GM18868 (cell line): ENCODE measurements at regions not wholly inside any gene's neighbourhood (a gene's known extent, or its start where the extent isn't known, plus 50 kb on each side); places are given as distances from the start of the nearest gene placed in this dataset.

Experiments
- ATAC-seq: cut with Tn5 transposase; IDR thresholded peaks from one replicate; pipeline ENCODE4 v1.9.1; 2021; ENCODE audit warnings: mild to moderate bottlenecking, moderate library complexity; ENCODE audit not compliant: unreplicated experiment

DNA sequence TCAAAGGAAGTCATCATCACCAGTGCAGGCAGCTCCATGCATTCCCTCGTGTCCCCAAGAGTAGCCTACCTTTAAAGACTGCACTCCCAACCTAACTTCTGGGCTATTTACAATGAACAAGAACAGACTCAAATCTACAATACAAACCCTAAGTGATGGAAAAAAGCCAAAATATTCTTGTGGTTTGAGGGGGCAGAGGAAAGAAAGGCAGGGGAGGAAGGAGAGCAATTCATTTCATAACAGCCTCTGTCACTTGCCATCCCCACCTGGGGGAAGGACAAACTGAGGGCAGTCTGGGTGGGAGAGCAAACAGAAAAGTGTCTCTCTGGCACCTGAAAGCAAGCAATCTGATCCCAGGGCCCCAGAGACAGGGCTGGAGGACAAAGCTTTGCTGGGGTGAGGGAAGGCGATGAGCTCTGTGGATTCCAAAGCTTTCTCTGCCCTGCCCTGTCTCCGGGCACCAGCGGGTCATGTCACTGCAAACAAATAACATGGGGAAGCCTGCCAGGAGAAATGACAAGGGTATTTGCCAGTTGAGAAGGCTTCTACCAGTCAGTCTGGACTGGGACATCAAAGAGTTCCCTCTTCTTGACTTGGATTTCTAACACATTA lies 528.0 kb upstream of the TNP1 start:
- ATAC-seq: no peak

DNA sequence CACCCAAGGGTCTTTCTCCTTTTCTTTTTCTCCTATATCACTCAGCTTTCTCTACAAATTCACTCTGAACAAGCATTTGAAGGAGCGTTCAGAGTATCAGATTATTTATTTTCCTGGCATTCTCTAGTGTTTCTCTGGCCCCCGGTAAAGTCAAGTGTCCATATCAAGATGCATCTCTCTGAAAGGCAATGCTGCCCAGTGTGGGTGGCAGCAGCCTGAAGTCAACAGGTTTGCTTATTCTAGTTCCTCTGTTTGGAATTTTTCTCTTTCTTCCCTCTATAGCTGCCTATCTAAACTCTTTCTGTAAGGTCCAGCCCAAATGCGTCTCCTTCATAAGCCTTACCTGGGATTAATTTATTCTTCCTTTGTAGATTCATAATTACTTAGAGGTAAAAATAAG lies 526.2 kb upstream of the TNP1 start:
- no peak for ATAC-seq

DNA sequence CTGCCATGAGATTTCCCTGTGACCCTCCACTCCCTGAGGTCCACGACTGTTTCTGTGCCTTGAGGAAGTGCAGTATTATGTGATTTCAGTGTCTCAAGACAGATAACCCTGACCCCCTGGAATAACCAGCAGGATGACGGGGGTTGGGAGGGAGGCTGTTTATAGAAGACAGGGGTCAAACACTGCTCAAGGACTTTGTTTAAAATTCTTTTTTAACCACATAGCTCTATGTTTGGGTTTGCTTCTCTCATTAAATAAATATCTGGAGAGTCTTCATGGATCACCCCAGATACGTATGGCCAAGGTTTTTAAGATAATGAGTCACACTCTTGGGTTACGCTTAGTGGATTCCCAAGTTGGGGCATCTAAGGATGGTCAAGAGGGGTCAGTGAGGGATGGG lies 523.8 kb upstream of the TNP1 start:
- no peak for ATAC-seq

DNA sequence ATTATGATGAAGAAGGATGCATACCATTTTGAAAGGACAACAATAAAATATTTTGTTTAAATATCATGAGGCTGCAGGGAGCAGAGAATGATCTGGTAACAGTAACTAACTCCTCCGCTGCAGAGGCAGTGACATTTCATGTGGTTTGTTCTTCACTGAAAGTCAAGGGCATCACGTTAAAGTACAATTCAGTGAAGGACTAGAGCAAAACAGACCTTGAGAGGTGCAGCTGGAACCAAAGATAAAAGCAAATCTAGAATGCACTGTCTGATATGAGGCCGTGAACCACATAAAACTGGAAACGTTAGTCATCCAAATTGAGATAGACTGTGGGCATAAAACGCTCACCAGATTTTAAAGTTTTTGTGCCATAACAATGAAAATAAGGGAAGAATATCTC lies 522.9 kb upstream of the TNP1 start:
- no peak for ATAC-seq

DNA sequence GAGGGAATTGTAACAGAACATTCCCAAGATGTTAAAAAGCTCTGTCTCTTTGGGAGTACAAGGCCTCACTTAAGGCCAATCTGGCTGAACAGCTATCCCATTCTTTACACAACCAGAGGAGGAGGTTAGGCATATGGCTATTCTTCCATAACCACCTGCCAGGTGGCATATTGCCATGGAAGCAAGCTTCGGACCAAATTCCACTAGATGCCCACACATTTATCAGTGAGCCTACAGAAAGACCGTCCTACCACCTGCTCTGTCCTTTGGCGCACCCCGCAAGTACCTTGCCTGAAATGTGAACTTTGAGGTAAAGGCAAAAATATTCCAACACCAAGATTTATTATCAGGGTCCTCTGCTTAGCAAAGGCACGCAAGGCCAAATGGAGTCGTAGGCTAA lies 519.9 kb upstream of the TNP1 start:
- ATAC-seq: no peak

DNA sequence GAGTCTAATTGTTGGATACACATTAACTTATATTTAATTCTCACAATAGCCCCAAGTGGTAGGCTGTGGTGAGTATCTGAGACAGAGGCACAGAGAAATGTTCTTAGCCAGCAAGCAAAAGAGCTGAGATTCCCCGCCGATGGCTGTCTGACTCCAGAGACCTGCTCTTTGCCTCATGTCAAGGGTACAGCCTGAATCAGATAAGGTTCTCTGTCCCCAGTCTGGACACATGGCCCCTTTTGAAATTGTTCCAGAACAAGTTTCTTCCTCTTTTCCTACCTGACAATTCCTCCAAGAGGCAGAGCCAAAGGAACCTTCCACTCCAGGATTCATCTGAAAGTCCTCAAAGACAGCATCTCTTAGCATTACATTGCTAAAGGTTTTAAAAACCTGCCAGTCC lies 512.9 kb upstream of the TNP1 start:
- no peak for ATAC-seq

DNA sequence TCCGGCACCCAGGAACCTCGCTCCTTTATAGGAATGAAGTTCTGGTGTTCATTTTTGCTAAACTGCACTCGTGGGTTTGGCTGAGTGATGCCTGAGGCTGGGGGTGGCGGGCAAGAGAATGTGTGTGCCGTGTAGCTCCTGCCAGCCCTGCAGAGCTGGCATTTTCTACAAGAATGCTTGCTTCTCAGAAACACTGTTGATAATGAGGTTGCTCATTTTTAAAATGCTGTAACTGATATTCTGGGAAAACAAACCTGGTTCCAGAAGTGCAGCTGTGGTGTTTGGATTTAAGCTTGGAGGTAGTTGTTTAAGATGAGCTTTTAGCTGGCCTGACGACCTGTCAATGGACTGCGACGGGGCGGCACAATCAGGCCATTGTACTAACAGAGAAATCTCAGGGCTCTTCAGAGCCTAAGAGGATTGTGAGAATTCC lies 511.9 kb upstream of the TNP1 start:
- ATAC-seq: no peak

DNA sequence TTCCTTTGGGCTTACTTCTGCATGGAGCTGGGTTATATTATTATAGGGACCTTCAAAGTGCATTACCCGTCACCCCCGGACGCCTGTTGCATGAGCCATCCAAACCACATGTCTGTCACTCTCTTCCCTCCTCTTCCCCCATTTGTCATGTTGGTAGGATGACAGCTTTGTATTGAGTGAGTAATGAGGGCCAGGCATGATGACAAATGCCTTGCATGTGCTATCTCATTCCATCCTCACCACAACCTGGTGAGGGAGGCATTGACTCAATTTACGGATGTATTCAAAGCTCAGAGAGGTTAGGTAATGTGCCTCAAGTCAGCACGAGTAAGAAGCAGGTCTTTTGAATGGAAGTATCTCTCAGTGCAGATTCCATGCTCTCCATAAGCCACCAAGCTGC lies 510.5 kb upstream of the TNP1 start:
- ATAC-seq: no peak

DNA sequence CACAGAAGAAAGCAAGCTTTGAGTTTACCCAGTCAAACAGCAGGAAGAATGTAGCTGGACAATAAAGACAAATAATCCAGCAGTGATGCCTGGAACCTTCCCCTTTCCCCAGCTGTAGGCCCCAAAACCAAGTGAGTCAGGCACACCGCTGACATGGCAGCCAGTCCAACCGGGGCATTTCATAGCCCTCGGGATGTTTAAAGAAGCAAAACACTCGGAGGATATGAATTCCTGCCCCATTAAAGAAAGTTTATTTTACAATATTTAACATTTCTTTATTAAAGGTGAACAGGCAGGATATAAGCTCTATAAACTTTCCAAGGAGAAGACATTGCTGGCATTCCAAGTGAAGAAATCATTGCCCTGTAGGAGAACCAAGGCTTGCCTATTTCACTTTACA lies 507.6 kb upstream of the TNP1 start:
- no peak for ATAC-seq

DNA sequence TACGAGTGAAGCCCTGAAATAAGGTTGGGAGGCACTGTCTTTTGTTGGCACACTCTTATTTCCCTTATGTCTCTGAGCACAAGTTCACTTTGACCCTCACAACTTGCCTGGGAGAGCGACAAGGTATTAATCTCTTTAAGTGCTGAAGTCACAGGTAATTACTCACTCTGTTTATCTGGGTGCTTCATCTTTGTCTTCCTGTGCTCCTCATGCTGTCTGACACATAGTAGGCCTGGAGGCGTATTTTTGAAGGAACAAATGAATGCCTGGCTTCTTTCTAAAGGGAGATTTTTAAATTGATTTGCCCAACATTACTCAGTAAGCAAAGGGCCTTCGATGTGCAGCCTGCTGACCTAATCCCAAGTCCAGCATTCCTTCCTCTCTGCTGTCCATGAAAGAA lies 507.1 kb upstream of the TNP1 start:
- no peak for ATAC-seq

DNA sequence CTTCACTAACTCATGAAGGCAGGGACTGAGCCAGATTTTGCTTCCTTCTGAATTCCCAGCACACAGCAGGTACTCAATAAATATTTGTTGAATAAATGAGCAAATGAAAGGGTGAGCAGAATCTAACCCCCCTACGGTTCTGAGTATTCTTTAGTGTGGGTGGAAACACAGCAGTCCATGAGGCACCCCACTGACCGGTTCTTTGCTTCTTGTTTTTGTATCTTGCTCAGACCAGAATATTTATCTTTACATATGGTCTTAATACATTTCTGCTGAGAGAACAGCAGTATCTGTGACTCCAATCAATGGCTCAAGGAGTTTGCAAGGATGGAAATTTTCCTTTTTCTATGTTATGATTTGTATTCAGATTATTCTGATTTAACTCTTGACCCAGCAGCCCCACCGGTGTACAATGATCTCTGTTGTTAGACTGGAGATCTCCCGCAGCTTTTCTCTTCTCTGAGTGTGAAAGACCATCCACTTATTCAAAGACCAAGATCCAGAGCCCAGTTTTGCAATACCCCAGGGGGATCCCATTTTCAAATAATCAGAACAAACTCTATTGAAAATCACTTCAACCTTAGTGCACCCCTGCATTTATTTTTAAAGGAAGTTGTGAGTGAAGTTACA lies 506.5 kb upstream of the TNP1 start:
- ATAC-seq: no peak

DNA sequence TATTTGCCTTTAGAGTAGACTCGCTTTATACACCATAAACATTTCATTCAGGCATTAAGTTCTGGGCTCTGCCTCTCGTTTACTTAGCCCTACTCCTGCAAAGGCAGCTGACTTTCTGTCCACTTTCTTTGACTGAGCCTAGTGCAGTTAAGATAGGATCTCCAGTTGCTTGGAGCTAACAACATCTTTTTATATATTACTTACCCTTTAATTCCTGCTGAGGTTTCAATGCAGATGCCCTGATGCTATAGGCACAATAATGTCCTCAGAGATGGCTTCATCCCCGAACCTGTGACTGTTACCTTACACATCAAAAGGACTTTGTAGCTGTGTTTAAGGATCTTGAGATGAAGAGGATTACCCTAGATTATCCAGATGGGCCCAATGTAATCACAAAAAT lies 505.8 kb upstream of the TNP1 start:
- ATAC-seq: no peak

DNA sequence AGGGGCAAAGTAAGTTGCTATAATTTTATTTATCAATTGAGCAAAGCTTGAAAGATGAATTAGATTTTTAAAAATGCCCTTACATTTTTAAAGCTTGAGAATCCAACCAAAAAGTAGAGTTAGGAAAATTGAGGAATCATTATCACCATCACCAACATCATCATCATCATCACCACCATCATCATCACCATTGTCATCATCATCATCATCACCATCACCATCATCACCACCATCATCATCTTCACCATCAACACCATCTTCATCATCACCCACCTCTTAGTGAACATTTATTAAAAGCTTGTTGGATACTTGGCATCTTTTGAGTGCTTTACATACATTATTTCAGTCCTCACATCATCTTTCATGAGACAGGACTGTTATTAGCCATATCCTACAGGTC lies 504.4 kb upstream of the TNP1 start:
- ATAC-seq: no peak

DNA sequence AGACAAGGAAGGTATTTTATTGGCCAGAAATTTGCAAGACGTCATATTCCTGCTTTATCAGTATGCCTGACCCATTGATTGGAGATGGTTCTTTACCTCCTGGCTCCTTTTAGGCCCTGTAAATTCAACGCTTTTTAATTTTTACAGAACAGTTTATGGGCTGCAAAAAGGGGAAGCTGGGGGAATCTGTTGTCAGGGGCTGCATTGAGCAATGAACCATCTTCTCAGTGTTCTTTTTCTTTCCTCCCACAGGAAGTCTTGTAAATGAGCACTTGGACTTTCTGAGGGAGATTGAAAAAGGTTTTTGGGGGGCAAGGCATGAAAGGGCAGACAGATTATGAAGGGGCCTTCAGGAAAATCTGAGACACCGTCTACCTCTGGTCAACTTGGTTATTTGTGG lies 503.6 kb upstream of the TNP1 start:
- no peak for ATAC-seq

DNA sequence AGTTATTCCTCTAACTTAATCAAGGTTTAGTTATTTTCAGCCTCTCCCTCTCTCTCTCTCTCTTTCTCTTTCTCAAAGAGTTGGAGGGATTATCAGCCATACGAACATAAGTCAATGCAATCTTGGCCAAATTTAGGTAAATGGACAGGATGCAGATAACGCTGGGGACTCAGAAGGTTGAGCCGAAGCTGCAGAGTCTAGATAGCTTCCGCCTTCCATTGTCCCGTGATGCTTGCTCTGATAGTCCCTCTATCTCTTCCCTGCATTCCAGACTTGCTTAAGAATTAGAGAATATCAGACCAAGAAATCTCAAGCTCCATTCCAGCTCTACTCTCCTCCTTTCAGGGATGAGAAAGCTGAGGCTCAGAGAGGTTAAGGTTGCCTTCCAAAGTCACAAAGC lies 502.8 kb upstream of the TNP1 start:
- ATAC-seq: no peak

DNA sequence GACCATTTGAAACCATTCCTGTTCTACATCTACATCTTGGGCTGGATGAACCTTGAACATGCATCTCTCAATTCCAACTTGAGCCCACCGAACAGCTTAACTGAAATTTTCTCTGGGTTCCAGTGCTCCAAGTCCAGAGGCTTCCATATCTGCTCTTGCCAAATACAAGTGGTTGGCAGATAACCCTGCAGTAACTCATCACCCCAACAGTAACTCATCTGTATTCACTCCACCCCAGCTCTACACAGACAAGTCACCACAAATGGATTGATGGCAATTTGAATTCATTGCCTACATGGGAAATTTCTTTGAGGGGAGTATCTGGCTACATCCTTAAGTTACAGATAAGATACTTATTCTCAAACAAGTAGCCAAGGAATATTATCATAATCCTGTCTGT lies 502.4 kb upstream of the TNP1 start:
- no peak for ATAC-seq

DNA sequence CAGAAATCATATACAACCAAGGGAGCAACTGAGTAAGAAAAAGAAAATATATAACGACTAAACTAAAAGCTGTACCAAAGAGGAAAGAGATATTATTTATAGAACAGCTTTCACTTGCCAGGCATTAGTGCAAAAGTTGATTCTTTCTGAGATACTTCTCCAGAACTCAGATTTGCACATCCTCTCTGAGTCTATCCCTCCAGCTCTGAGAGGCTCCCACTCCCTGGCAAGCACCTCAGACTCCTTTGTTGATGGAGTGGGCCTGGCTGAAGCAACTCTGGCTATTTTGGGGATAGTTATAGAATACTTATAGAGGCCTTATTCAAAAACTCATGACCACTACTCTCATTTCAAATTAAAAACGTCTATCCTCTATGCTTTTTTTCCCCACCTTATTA lies 501.6 kb upstream of the TNP1 start:
- no peak for ATAC-seq

DNA sequence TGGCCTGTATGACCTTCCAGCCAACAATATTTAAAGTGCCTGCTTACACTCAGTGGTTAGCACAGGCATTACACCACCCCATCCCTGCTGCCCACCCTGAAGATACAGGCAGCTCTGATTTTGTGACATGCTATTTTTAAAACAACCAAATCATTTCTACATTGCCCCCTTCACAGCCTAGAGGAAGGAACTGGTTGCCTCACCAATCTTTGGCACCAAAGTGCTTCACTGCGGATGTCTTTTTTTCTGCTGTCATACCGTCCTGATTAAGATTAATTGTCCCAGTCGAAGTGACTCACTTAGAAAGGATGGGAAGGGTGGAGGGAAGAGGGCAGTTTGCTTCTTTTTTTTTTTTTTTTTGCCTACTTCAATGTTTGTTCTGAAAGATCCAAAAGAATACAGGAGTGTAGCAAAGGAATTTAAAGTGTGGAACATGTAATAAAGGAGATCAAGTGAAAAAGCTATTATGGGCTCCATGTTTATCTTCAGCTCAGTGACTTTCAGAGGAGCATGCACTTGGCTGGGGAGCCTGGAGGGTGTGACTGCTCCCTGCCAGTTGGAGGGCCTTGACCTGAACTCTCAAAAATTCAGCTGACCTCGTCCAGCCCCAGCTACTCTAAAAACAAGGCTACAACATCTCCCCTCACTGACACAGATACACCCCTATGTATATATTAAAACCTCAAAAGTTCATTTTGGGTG lies 501.1 kb upstream of the TNP1 start:
- no peak for ATAC-seq

DNA sequence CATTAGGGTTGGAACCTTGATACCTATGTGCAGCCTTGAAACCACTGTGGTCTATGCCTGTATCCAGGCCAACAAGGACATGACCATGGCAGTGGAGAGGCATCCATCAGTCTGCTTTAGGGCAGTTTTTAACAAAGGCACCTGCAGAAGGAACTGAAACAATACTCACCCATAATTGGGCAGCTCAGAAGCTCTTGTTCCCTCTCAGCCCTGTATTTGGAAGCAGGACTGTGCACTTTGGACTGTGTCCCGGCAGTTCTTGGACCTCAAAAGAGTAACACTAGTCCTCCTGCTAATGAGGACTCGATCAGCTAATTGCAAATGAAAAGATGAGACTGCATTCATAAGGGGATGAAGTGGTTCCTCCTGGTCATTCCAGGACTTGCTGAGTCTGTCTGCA lies 500.2 kb upstream of the TNP1 start:
- ATAC-seq: no peak

DNA sequence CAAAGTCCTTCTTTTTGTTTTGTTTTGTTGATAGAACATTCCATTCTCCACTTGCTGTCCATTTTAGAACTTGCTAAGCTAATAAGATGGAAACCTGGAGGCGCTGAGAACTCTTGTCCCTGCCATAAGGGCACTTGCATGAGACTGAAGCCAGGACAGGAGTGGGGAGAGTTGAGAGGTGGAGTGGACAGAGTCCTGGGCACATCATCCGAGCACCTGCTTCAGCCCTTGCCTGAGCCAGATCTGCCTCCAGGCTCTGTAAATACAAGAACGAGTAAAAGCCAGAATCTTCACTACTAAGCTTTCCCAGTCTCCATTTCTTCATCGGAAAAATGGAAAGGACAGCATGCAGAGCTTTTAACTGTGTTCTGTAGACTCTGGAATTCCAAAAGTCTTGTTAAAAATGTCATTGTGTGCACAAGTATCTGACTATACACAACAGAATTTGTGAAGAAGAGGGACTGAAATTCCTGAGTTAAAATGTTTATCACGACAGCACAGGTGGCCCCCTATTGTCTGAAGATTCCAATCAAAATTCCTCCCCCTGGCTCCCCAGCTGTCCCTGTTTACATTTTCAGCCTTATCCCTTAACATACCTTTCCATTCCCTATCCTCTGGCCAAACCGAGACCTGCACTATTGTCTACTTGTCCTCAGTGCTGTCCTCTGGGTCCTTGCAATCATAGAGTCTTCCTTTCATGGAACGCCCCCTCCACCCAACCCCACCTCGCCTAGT lies 498.2 kb upstream of the TNP1 start:
- ATAC-seq: no peak

DNA sequence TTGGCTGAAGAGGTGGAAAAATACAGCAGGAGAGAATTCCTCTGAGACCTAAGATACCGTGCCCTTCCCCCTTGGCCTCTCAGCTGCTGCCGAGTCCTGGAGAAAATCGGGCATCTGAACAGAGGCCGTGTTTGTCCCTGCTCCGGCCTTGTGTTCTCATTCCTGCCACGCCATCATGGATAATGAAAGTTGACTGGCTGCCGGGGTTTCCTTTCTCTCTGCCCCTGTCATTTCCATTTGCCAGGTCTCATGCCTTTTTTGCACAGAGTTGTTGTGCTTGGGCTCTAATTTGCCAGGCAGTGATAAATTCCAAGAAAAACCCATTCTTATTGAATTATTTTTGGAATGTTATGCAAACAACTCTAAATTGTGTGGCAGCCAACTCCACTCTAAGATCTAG lies 496.9 kb upstream of the TNP1 start:
- no peak for ATAC-seq

DNA sequence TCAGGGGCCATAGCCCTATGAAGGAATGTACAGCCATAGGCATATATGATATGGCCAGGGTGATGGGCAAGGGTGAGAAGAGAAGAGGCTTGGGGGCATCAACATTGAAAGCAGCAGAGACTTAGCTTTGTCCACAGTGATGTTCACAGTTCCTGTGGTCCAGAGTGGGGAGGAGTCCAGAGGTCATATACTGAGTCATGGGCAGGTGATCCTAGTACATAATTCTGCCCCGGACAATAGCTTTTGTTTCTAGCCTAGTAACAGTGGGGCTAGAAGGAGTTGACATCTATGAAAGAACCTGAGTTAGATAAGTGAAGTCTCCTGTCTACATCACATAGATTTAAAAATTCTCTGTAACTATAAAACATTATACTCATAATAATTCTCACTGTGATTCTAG lies 496.3 kb upstream of the TNP1 start:
- ATAC-seq: no peak
